GM21381 (cell line): ENCODE measurements at regions not wholly inside any gene's neighbourhood (a gene's known extent, or its start where the extent isn't known, plus 50 kb on each side); places are given as distances from the start of the nearest gene placed in this dataset.
"Not testable (repeated sequence)": the region's sequence is repeated elsewhere in the genome, so short reads cannot be mapped to it uniquely, and the experiment has no call there.

Experiments
- ATAC-seq: cut with Tn5 transposase; IDR thresholded peaks from one replicate; pipeline ENCODE4 v1.9.1; 2021; ENCODE audit warnings: mild to moderate bottlenecking, moderate library complexity; ENCODE audit not compliant: unreplicated experiment

GRCh38 chr14:43479596-43480195 is 1027.4 kb downstream of the FSCB start:
- no peak for ATAC-seq

GRCh38 chr14:43476822-43477221 is 1030.3 kb downstream of the FSCB start:
- ATAC-seq, result no peak

DNA sequence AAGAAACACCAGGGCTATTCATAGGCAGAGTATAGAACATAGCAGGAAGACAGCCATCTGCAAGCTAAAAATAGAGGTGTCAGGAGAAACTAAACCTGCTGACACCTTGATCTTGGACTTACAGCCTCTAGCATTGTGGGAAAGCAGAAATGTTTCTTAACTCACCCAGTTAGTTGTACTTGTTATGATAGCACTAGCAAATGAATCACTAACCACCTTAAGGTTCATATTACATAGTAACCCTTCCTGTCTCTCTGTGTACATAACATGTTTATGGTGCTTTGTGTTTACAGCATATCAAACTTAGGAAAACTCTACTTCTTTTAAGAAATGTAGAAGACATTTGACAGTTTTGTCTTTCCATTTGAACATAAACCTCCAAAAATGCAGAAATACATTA is 1031.3 kb downstream of the FSCB start:
- no peak for ATAC-seq

GRCh38 chr14:43471595-43471994 is 1035.5 kb downstream of the FSCB start:
- ATAC-seq, result no peak

DNA sequence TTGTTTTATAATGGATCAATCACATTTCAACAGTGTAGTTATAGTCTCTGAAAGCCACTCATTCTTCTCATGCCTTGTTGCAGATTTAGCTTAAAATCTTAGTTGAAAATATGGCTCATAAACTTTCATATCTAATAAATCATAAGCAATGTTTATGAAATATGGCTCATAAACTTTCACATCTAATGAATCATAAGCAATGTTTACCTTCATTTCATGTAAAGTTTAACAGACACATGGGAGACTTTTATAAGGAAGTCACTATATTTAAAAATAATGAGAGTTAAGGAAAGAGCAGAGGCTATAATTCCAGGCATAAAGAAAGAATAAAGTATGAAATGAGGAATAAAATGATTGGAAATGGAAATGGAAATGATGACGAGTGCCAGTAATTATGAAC is 1042.1 kb downstream of the FSCB start:
- ATAC-seq, result no peak

- no peak for ATAC-seq
These were observed 1057.8 kb downstream of the FSCB start for GRCh38 chr14:43449291-43449690.

DNA sequence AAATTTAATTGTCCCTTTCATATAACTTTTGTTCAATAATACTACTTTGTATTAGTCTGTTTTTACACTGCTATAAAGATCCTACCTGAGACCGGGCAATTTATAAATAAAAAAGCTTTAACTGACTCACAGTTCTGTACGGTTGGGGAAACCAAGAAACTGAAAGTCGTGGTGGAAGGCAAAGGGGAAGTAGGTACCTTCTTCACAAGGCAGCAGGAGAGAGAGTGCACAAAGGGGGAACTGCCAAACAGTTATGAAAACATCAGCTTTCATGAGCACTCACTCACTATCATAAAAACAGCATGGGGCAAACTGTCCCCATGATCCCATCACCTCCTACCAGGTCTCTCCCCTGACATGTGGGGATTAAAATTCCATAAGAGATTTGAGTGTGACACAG is 1069.0 kb downstream of the FSCB start:
- no peak for ATAC-seq

GRCh38 chr14:43418324-43418723 is 1088.8 kb downstream of the FSCB start:
- ATAC-seq, result no peak

GRCh38 chr14:43413084-43413483 is 1094.0 kb downstream of the FSCB start:
- no peak for ATAC-seq

DNA sequence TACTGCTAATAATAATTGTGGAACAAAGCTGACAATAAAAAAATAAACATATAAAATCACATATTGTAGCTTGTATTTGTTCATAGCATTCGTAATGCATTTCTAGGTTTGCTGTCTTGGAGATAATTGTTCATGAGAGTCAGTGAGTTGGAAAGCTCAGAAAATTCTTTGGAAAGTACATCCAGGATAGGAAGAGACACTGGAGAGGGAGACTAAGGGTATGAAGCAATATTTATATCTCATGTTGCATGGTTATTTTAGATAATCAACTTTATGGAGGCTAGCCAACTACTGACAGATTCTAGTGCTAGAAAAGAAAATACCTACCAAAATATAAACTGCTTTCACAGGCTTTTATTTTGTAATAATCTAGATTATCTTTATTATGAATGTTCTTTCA is 1095.2 kb downstream of the FSCB start:
- ATAC-seq, result no peak

- no peak for ATAC-seq
These were observed 1096.5 kb downstream of the FSCB start for GRCh38 chr14:43410631-43411030.

DNA sequence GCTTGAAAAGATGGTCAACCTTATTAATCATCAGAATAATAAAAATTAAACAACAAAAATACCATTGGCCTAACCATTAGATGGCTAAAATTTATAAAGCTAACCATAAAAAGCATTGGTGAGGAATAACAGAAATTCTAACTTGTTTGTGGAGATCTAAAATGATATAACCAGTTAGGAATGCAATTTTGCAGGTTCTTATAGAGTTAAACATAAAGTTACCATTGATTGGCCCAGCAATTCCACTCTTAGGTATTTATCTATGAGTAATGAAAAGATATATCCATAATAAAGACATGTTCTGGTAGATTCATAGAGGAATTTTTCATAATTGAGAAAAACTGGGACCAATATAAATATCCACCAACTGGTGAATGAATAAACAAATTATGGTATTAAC is 1098.6 kb downstream of the FSCB start:
- ATAC-seq, result no peak

GRCh38 chr14:43407706-43408105 is 1099.4 kb downstream of the FSCB start:
- ATAC-seq, result no peak

GRCh38 chr14:43406931-43407330 is 1100.2 kb downstream of the FSCB start:
- no peak for ATAC-seq

GRCh38 chr14:43399289-43399688 is 1107.8 kb downstream of the FSCB start:
- no peak for ATAC-seq

- ATAC-seq, result not testable (repeated sequence)
These were observed 1136.6 kb downstream of the FSCB start for GRCh38 chr14:43370565-43370896.

DNA sequence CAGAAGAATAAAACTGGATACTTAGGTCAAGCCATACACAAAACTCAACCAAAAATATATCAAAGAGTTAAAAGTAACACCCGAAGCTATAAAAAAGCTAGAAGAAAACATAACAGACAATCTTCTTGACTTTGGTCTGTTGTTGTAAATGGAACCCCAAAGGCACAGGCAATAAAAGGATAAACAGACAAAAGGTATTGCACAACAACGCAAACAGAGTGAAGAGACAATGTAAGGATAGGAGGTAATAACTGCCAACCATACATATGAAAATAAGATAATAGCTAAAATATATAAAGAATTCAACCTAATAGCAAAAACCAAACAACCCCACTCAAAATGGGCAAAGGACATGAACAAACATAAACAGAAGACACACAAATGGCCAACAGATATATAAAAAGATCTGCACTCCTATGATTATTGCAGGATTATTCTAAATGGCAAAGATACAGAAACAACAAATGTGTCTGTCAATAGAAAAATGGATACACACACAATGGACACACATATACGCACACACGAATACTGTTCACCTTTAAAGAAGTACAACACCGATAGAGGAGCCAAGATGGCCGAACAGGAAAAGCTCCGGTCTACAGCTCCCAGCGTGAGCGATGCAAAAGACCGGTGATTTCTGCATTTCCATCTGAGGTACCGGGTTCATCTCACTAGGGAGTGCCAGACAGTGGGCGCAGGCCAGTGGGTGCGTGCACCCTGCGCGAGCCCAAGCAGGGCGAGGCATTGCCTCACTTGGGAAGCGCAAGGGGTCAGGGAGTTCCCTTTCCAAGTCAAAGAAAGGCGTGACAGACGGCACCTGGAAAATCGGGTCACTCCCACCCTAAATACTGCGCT is 1137.1 kb downstream of the FSCB start:
- no peak for ATAC-seq

DNA sequence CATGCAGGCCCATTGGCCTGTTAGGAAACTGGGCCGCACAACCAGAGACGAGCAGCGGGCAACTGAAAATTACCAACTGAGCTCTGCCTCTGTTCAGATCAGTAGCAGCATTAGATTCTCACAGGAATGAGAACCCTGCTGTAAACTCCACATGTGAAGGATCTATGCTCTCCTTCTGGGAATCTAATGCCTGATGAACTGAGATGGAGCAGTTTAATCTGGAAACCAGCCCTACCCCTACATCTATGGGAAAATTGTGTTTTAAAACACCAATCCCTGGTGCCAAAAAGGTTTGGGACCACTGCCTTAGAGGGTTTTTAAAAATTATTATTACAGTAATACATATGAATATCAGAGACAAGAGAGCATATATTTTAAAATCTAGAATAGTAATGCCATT is 1144.5 kb downstream of the FSCB start:
- ATAC-seq, result no peak

DNA sequence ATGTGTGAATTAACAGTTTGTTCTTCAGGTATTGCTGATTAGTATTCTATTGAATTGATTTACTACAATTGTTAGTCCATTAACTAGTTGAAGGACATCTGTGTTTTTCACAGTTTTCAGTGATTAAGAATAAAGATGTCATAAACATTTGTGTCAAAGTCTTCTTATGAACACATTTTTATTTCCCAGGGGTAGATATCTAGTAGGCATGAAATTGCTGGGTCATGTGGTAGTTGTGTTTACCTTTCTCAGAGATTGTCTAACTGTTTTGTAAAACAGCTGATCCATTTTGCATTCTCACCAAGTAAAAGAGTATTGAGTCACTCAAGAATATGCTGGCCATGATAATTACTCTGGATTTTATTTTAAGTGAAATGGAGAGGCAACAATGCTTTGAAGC is 1145.3 kb downstream of the FSCB start:
- no peak for ATAC-seq

GRCh38 chr14:43360239-43360638 is 1146.8 kb downstream of the FSCB start:
- no peak for ATAC-seq

- no peak for ATAC-seq
These were observed 1147.8 kb downstream of the FSCB start for GRCh38 chr14:43359317-43359716.

DNA sequence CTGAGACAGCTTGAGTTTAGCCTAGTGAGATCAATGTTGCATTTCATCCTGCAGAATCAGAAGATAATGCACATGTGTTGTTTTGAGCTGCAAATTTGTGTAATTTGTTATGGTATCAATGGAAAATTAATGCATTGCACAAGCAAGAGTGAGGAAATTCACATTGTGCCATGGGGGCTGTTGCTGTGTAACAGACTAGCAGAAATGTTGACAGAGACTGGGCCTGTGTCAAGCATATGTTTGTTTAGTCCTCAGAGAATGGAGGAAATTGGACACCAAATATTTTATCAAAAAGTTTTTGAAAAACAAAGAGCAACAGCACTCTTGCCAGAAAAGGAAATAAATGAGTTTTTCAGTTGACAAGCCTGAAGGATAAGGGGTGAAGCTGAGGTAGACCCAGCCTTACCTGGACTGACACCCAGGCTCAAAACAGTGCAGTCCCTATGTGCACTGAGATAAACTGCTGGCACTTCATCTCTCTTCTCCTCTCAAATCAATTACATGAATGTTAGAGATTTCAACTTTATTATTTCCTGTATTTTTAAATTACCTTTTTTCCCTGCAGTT is 1150.0 kb downstream of the FSCB start:
- ATAC-seq, result no peak
